ENCODE measurements at regions not wholly inside any gene's neighbourhood (a gene's known extent, or its start where the extent isn't known, plus 50 kb on each side); places are given as distances from the start of the nearest gene placed in this dataset.

GRCh38 chr17:53420035-53420641, 402.6 kb upstream of the KIF2B start:
- DNase-seq (no peak), ATAC-seq (ENCODE audit: poor library complexity) (no peak)
- H3K27ac Mint-ChIP-seq: no peak overlapping the region
- no peaks in the 10 kb centered on the region for H3K4me1 Mint-ChIP-seq (ENCODE audit: low read depth)
- intact Hi-C loops (cut with DNase I, micrococcal nuclease): loop anchor here (10.0 kb wide), 1 partner anchor 65 kb away; no protein-coding TSS in a partner anchor
- CTCF ChIA-PET: no interaction called here
- no peaks in the 10 kb centered on the region for H3K9me3 Mint-ChIP-seq
- no peaks in the 10 kb centered on the region for H3K36me3 Mint-ChIP-seq (ENCODE audit: low read depth)
- H3K4me3 Mint-ChIP-seq: no peak overlapping the region
- no peaks in the 10 kb centered on the region for H3K27me3 ChIP-seq (ENCODE audit: control insufficient read depth in 1 of 2, insufficient read depth in 2 of 2, low read length in 2 of 2)
- POLR2A ChIA-PET: interaction anchor here (0.6 kb wide), 1 partner anchor 351 kb away, joined by 3 read pairs; no protein-coding TSS in a partner anchor
- no peaks in the 10 kb centered on the region for H3K4me1 ChIP-seq (ENCODE audit: insufficient read depth, low read length)
- TF ChIP-seq CTCF (IDR thresholded peaks at IDR 0.05): no peak
- H3K4me3 ChIP-seq (ENCODE audit: low read length): no peak overlapping the region
- H3K27ac ChIP-seq (ENCODE audit: low read depth in 1 of 2, low read length in 2 of 2): no peak overlapping the region
- no peaks in the 10 kb centered on the region for H3K9me3 ChIP-seq (ENCODE audit: control insufficient read depth in 1 of 2, insufficient read depth in 1 of 2, low read length in 2 of 2)
- no peaks in the 10 kb centered on the region for H3K36me3 ChIP-seq (ENCODE audit: insufficient read depth, low read length)
- no peaks in the 10 kb centered on the region for H3K27me3 Mint-ChIP-seq

- ChIA-PET CTCF (no interaction called here), POLR2A (no interaction called here)
- Histone ChIP-seq H3K36me3 (ENCODE audit: insufficient read depth, low read length) (no peaks in the 10 kb centered on the region), H3K4me3 (ENCODE audit: low read length) (no peak overlapping the region), H3K27me3 (ENCODE audit: control insufficient read depth in 1 of 2, insufficient read depth in 2 of 2, low read length in 2 of 2) (no peaks in the 10 kb centered on the region), H3K9me3 (ENCODE audit: control insufficient read depth in 1 of 2, insufficient read depth in 1 of 2, low read length in 2 of 2) (peaks cover 6 to 11% of the 10 kb centered on the region in 2 experiments), H3K27ac (ENCODE audit: low read depth in 1 of 2, low read length in 2 of 2) (no peak overlapping the region), H3K4me1 (ENCODE audit: insufficient read depth, low read length) (no peaks in the 10 kb centered on the region)
- Mint-ChIP-seq H3K36me3 (ENCODE audit: low read depth) (no peaks in the 10 kb centered on the region), H3K4me3 (no peak overlapping the region), H3K27me3 (no peaks in the 10 kb centered on the region), H3K9me3 (peaks cover 12% of the 10 kb centered on the region), H3K4me1 (ENCODE audit: low read depth) (no peaks in the 10 kb centered on the region), H3K27ac (no peak overlapping the region)
- ATAC-seq (ENCODE audit: poor library complexity) (no peak), DNase-seq (no peak)
- intact Hi-C loops (cut with DNase I, micrococcal nuclease): no loop called here
- TF ChIP-seq CTCF (IDR thresholded peaks at IDR 0.05): no peak
Measured at GRCh38 chr17:53409588-53409987, 413.1 kb upstream of the KIF2B start.

- ATAC-seq (ENCODE audit: poor library complexity) (no peak), DNase-seq (no peak)
- intact Hi-C loops (cut with DNase I, micrococcal nuclease): no loop called here
- Mint-ChIP-seq H3K4me1 (ENCODE audit: low read depth) (no peaks in the 10 kb centered on the region), H3K4me3 (no peak overlapping the region), H3K27ac (no peak overlapping the region), H3K27me3 (no peaks in the 10 kb centered on the region), H3K36me3 (ENCODE audit: low read depth) (no peaks in the 10 kb centered on the region), H3K9me3 (peaks cover 12% of the 10 kb centered on the region)
- H3K36me3 ChIP-seq (ENCODE audit: insufficient read depth, low read length): no peaks in the 10 kb centered on the region
- no peaks in the 10 kb centered on the region for H3K27me3 ChIP-seq (ENCODE audit: control insufficient read depth in 1 of 2, insufficient read depth in 2 of 2, low read length in 2 of 2)
- ChIA-PET POLR2A (no interaction called here), CTCF (no interaction called here)
- no peak overlapping the region for H3K27ac ChIP-seq (ENCODE audit: low read depth in 1 of 2, low read length in 2 of 2)
- H3K4me3 ChIP-seq (ENCODE audit: low read length): no peak overlapping the region
- H3K4me1 ChIP-seq (ENCODE audit: insufficient read depth, low read length): no peaks in the 10 kb centered on the region
- no peak for TF ChIP-seq CTCF (IDR thresholded peaks at IDR 0.05)
- peaks cover 6 to 17% of the 10 kb centered on the region in 2 experiments for H3K9me3 ChIP-seq (ENCODE audit: control insufficient read depth in 1 of 2, insufficient read depth in 1 of 2, low read length in 2 of 2)
Measured at GRCh38 chr17:53406907-53407306, 415.8 kb upstream of the KIF2B start.
